H1 (cell line): ENCODE measurements at regions not wholly inside any gene's neighbourhood (a gene's known extent, or its start where the extent isn't known, plus 50 kb on each side); places are given as distances from the start of the nearest gene placed in this dataset.

Experiments
- CTCF ChIA-PET: fragments of 300-600 bp; sonication (Branson Sonifier 250); formaldehyde crosslinking; loops from one replicate; lab custom pipeline; 2021; ENCODE audit not compliant: partially characterized antibody; lab: Charles Lee
- POLR2A ChIA-PET: fragments of 300-600 bp; sonication (Branson Sonifier 250); formaldehyde crosslinking; loops from one replicate; lab custom pipeline; 2021; ENCODE audit warnings: inconsistent platforms; ENCODE audit not compliant: partially characterized antibody; lab: Charles Lee
- DNase-seq, 2 experiments: peaks; one replicate each; pipeline versions ENCODE4 v3.0.0 to v3.0.0-alpha.2; 2010 to 2022; ENCODE audit warnings: low spot score in 2 of 2, low read depth in 1 of 2, mixed read lengths in 1 of 2
- FAIRE-seq: peaks from 2 replicates; lab custom pipeline; 2011; peaks lifted over from hg19 to GRCh38; lab: Jason Lieb, UNC
- H2AFZ ChIP-seq: 2 replicates; pipeline ENCODE4 v1.8.1; 2012; ENCODE audit warnings: low read length, inconsistent platforms
- H2AK5ac ChIP-seq: 2 replicates; pipeline ENCODE4 v1.6.1; 2013; ENCODE audit warnings: low read depth, low read length
- H2BK120ac ChIP-seq: replicated peaks from 2 replicates; pipeline ENCODE3; 2013; ENCODE audit warnings: low read depth, low read length, inconsistent platforms
- H2BK12ac ChIP-seq: 2 replicates; pipeline ENCODE4 v1.6.1; 2013; ENCODE audit warnings: low read depth, low read length
- H2BK15ac ChIP-seq: 2 replicates; pipeline ENCODE4 v1.6.1; 2013; ENCODE audit warnings: low read length
- H2BK20ac ChIP-seq: 2 replicates; pipeline ENCODE4 v1.6.1; 2013; ENCODE audit warnings: low read length
- H2BK5ac ChIP-seq: 2 replicates; pipeline ENCODE4 v1.6.1; 2013; ENCODE audit warnings: low read depth, low read length
- H3K14ac ChIP-seq: 2 replicates; pipeline ENCODE4 v1.6.1; 2013; ENCODE audit warnings: inconsistent platforms; ENCODE audit not compliant: insufficient read length
- H3K18ac ChIP-seq: 2 replicates; pipeline ENCODE4 v1.6.1; 2013; ENCODE audit warnings: low read length; ENCODE audit errors: extremely low read depth
- H3K23ac ChIP-seq: 2 replicates; pipeline ENCODE4 v1.6.1; 2013; ENCODE audit warnings: inconsistent platforms; ENCODE audit not compliant: insufficient read length
- H3K23me2 ChIP-seq: 2 replicates; pipeline ENCODE4 v1.6.1; 2013; ENCODE audit warnings: low read depth, low read length
- H3K27ac ChIP-seq: 2 replicates; pipeline ENCODE4 v1.6.1; 2011; ENCODE audit warnings: low read depth, low read length, inconsistent platforms
- H3K27me3 ChIP-seq, 4 experiments: replicated peaks in 1 of 4; 1 replicate in 1 of 4; 2 replicates in 3 of 4; pipeline versions ENCODE4 v1.6.1 to v1.8.1; 2011 to 2013; ENCODE audit warnings: low read length in 3 of 4, mild to moderate bottlenecking in 3 of 4, inconsistent platforms in 2 of 4, mixed read lengths in 2 of 4, moderate library complexity in 1 of 4; ENCODE audit not compliant: control insufficient read depth in 3 of 4, insufficient read depth in 3 of 4; ENCODE audit errors: extremely low read depth in 1 of 4
- H3K36me3 ChIP-seq, 4 experiments: 2 replicates each; pipeline versions ENCODE4 v1.6.1 to v1.8.1; 2011 to 2013; ENCODE audit warnings: mild to moderate bottlenecking in 4 of 4, low read length in 3 of 4, moderate library complexity in 2 of 4, control low read depth in 1 of 4, inconsistent platforms in 1 of 4; ENCODE audit not compliant: insufficient read depth in 4 of 4, control insufficient read depth in 2 of 4
- H3K4ac ChIP-seq: replicated peaks from 2 replicates; pipeline ENCODE3; 2013; ENCODE audit warnings: low read length, low read depth, mixed read lengths, inconsistent platforms; ENCODE audit not compliant: insufficient read length
- H3K4me1 ChIP-seq, 4 experiments: replicated peaks in 1 of 4; 1 replicate in 1 of 4; 2 replicates in 3 of 4; pipeline versions ENCODE4 v1.6.1 to v1.8.1; 2011 to 2013; ENCODE audit warnings: low read length in 3 of 4, inconsistent platforms in 2 of 4, mixed read lengths in 1 of 4; ENCODE audit not compliant: insufficient read depth in 4 of 4, control insufficient read depth in 3 of 4
- H3K4me2 ChIP-seq, 2 experiments: 2 replicates each; pipeline versions ENCODE4 v1.6.1 to v1.8.1; 2011 to 2013; ENCODE audit warnings: low read depth in 2 of 2, low read length in 2 of 2, control low read depth in 1 of 2, inconsistent platforms in 1 of 2, mild to moderate bottlenecking in 1 of 2; ENCODE audit not compliant: insufficient read depth in 1 of 2
- H3K4me3 ChIP-seq, 4 experiments: fragments of 200-600, 300-600 bp in 1 of 4; sonication (generic), shearing (Covaris generic), sonication (Bioruptor Twin) in 1 of 4; 2 replicates each; pipeline versions ENCODE4 v1.5.1 to v1.8.1; 2011 to 2016; ENCODE audit warnings: low read length in 4 of 4, low read depth in 3 of 4, control low read depth in 2 of 4, inconsistent platforms in 2 of 4, mild to moderate bottlenecking in 2 of 4, mixed read lengths in 1 of 4, moderate library complexity in 1 of 4; ENCODE audit not compliant: insufficient read depth in 2 of 4; ENCODE audit errors: extremely low read depth in 1 of 4
- H3K56ac ChIP-seq: replicated peaks from 2 replicates; pipeline ENCODE3; 2013; ENCODE audit warnings: low read depth, mild to moderate bottlenecking, mixed read lengths, low read length, inconsistent platforms; ENCODE audit not compliant: insufficient read length
- H3K79me1 ChIP-seq: 2 replicates; pipeline ENCODE4 v1.6.1; 2013; ENCODE audit warnings: low read depth, low read length, control low read depth
- H3K79me2 ChIP-seq, 2 experiments: 2 replicates each; pipeline versions ENCODE4 v1.6.1 to v1.8.1; 2012 to 2013; ENCODE audit warnings: low read length in 2 of 2, mild to moderate bottlenecking in 2 of 2, inconsistent platforms in 1 of 2; ENCODE audit not compliant: insufficient read depth in 2 of 2, control insufficient read depth in 1 of 2
- H3K9ac ChIP-seq, 4 experiments: replicated peaks in 1 of 4; 1 replicate in 1 of 4; 2 replicates in 3 of 4; pipeline versions ENCODE4 v1.6.1 to v1.8.1; 2011 to 2013; ENCODE audit warnings: low read depth in 3 of 4, low read length in 3 of 4, control low read depth in 2 of 4, mild to moderate bottlenecking in 2 of 4, moderate library complexity in 2 of 4, inconsistent platforms in 1 of 4; ENCODE audit errors: extremely low read depth in 1 of 4
- H3K9me3 ChIP-seq, 2 experiments: 2 replicates each; pipeline versions ENCODE4 v1.6.1 to v1.8.1; 2012 to 2013; ENCODE audit warnings: mild to moderate bottlenecking in 2 of 2, moderate library complexity in 2 of 2, control low read depth in 1 of 2, inconsistent platforms in 1 of 2, low read depth in 1 of 2, low read length in 1 of 2, mixed read lengths in 1 of 2; ENCODE audit not compliant: insufficient read depth in 2 of 2
- H4K20me1 ChIP-seq, 2 experiments: replicated peaks in 1 of 2; 2 replicates each; pipeline versions ENCODE3 to v1.8.1; 2011 to 2013; ENCODE audit warnings: inconsistent platforms in 2 of 2, low read length in 2 of 2, mild to moderate bottlenecking in 1 of 2; ENCODE audit not compliant: insufficient read depth in 2 of 2, control insufficient read depth in 1 of 2
- H4K5ac ChIP-seq: 2 replicates; pipeline ENCODE4 v1.6.1; 2013; ENCODE audit warnings: low read length, low read depth, mixed read lengths, inconsistent platforms; ENCODE audit not compliant: insufficient read length
- H4K8ac ChIP-seq: 2 replicates; pipeline ENCODE4 v1.8.0; 2013; ENCODE audit warnings: mild to moderate bottlenecking, moderate library complexity, low read length, inconsistent platforms; ENCODE audit not compliant: insufficient read depth; ENCODE audit errors: extremely low read depth
- H4K91ac ChIP-seq: replicated peaks from 2 replicates; pipeline ENCODE3; 2013; ENCODE audit warnings: low read length, mixed read lengths, inconsistent platforms; ENCODE audit not compliant: insufficient read length
- CEBPB ChIP-seq: IDR thresholded peaks from 2 replicates; pipeline ENCODE4 v1.6.1; 2012; ENCODE audit warnings: low read depth, low read length
- JUND ChIP-seq: IDR thresholded peaks from 2 replicates; pipeline ENCODE4 v1.6.1; 2011; ENCODE audit warnings: mild to moderate bottlenecking, improper control_type of control experiment, low read length
- WGBS, 2 experiments: shearing (Covaris generic) in 1 of 2; methylation state at CpG; one replicate each; pipeline versions ENCODE4 v1.1.6 to v1.1.7; 2013 to 2015; ENCODE audit warnings: low lambda C conversion rate in 2 of 2, mixed read lengths in 2 of 2, inconsistent platforms in 1 of 2, low coverage in 1 of 2, missing lambda C conversion rate in 1 of 2; ENCODE audit not compliant: insufficient replicate concordance in 2 of 2, insufficient coverage in 1 of 2, insufficient read length in 1 of 2; ENCODE audit errors: extremely low coverage in 1 of 2, missing lambda C conversion rate in 1 of 2; 5-methylcytosine and 5-hydroxymethylcytosine counted together

DNA sequence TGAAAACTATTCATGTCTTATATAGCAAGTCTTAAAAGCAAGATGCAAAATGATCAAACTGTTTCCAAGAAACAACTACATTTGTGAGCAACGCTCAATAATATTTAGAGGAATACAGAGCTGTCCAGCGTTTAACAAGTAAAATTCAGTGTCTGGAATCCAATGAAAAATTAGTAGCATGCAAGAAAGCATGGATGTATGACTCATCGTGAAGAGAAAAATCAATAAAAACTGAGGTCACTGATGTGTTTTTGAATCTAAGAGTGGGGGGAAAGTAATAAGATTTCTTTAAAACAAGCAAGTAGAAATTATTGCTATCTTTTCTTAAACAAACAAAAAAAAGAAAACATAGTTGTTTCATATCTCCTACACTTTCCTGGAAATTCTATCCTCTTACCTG lies 600.3 kb upstream of the GOLIM4 start:
- H3K4me2 ChIP-seq, result no peak overlapping the region
- H3K14ac ChIP-seq, result no peak overlapping the region
- no peak overlapping the region for H2AK5ac ChIP-seq
- H4K8ac ChIP-seq, result no peak overlapping the region
- no peak overlapping the region for H2BK120ac ChIP-seq
- no peak overlapping the region for H3K9ac ChIP-seq
- no peak overlapping the region for H2AFZ ChIP-seq
- H3K18ac ChIP-seq, result no peak overlapping the region
- H3K27me3 ChIP-seq, result no peaks in the 10 kb centered on the region
- H3K23me2 ChIP-seq, result no peaks in the 10 kb centered on the region; the same call in 1 of the 2 replicates
- H3K79me2 ChIP-seq, result no peaks in the 10 kb centered on the region
- peaks cover 0 to 5% (median 2%) of the 10 kb centered on the region in 4 experiments; a peak in 2 of 7 replicates for H3K4me1 ChIP-seq
- WGBS, 2 experiments, result 92% methylated on average over 3 of the region's 3 CpGs; no CpG with 5 or more reads in 1 of the 2 experiments
- H3K79me1 ChIP-seq, result no peaks in the 10 kb centered on the region
- no peak overlapping the region for H3K23ac ChIP-seq
- H3K4me3 ChIP-seq, result no peak overlapping the region
- FAIRE-seq (no peak), DNase-seq (no peak)
- no peaks in the 10 kb centered on the region for H4K20me1 ChIP-seq
- no peak overlapping the region for H2BK20ac ChIP-seq
- ChIA-PET CTCF (interaction anchor here (0.6 to 1.4 kb wide), 5 partner anchors 9 to 153 kb away, joined by 3 to 5 read pairs (median 3); no protein-coding TSS in a partner anchor), POLR2A (interaction anchor here (0.7 kb wide), 1 partner anchor 446 kb away, joined by 3 read pairs; no protein-coding TSS in a partner anchor)
- no peak overlapping the region for H4K91ac ChIP-seq
- H2BK12ac ChIP-seq, result no peak overlapping the region
- H3K27ac ChIP-seq, result no peak overlapping the region
- peaks cover 0 to 4% (median 0%) of the 10 kb centered on the region in 4 experiments; a peak in 1 of 8 replicates for H3K36me3 ChIP-seq
- H3K56ac ChIP-seq, result no peak overlapping the region
- no peak overlapping the region for H4K5ac ChIP-seq
- H2BK15ac ChIP-seq, result no peak overlapping the region
- no peak overlapping the region for H2BK5ac ChIP-seq
- no peak overlapping the region for H3K4ac ChIP-seq
- peaks cover 7% of the 10 kb centered on the region in 2 experiments; a peak in 1 of 4 replicates for H3K9me3 ChIP-seq
- TF ChIP-seq JUND (no peak), CEBPB (no peak)
